CD4-positive, alpha-beta T cell treated with Interferon alpha-2 for 1 hour (primary cell): ENCODE measurements at regions not wholly inside any gene's neighbourhood (a gene's known extent, or its start where the extent isn't known, plus 50 kb on each side); places are given as distances from the start of the nearest gene placed in this dataset.

Experiments used
- DNase-seq, 2 donors: peaks; one replicate each; pipeline ENCODE4 v3.0.0-alpha.2; 2020 to 2022

DNA sequence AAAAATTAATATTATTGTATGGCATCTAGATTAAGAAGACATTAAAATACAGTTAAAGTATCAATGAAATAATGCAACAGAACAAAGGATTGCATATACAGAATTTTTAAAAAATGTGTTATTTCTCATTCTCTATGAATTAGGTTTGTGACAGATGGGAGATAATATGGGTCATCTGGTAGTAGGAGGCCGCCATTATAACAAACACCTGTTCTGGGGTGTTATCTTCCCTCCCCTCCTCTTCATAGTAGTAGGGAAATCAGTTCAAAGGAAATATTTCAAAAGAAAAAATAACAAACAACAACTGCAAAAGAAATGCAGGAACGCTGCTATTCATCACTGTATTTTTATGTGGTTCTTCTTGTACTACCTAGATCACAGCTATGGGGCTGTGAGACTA is 187.0 kb upstream of the ATP2B1 start:
- no peak for DNase-seq

- DNase-seq = no peak
Observed at GRCh38 chr12:89895101-89895500, 186.5 kb upstream of the ATP2B1 start.

- no peak for DNase-seq
Observed at GRCh38 chr12:89893972-89894706, 185.5 kb upstream of the ATP2B1 start.

DNA sequence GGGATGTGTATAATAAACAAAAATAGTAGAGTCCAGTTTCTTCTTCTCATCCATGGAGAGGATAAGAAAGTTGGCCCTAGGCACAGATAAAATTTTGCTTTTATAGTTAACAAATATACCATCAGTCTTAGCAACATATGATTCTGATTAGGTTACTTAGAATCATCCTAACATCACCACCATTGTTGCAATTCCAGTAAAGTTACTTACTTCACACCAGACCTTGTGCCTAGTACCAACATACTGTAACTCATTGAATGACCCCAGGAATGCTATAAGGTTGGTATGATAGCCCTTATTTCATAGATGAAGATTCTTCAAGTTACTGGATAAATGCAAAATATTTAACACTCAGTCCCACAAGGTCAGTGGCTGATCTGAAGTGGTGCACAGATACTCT is 183.8 kb upstream of the ATP2B1 start:
- no peak for DNase-seq

GRCh38 chr12:89891933-89892332 is 183.3 kb upstream of the ATP2B1 start:
- DNase-seq = no peak

GRCh38 chr12:89890161-89890560 is 181.5 kb upstream of the ATP2B1 start:
- no peak for DNase-seq

- DNase-seq = no peak
Observed at GRCh38 chr12:89889062-89889461, 180.4 kb upstream of the ATP2B1 start.

- DNase-seq = no peak
Observed at GRCh38 chr12:89884952-89885351, 176.3 kb upstream of the ATP2B1 start.

GRCh38 chr12:89884416-89884898 is 175.8 kb upstream of the ATP2B1 start:
- DNase-seq = no peak

DNA sequence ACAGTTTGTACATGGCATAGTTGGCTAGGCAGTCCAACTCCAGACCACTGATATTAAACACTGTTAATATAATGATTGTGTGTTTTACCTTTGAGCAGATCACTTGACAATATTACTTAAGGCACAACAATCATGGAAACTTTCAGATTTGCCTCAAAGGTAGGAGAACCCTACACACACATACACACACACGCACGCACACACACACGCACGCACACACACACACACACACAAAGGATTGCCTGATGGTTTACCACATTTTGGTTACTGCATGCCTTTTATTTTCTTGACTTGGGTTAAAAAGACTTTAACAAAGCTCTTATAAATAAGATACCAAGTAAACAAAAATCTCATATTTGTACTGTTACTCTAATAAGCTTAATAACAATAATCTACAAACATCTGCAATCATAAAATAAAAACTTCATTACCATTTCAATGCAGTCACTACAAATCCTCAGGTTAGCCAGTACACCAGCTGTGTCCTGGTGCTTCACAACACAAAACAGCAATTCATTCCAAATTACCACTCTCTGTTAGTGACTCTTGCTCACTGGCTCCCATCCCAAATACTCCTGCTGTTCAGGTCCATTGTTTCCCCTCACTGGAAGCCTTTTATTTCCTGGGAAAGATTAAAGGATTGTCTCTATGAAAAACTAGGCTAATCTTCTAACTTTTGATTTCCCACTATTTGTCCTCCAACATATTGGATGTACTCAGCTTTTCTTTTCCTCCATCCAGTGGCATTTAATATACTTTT is 175.2 kb upstream of the ATP2B1 start:
- no peak for DNase-seq

- no peak for DNase-seq
Observed at GRCh38 chr12:89882792-89883191, 174.2 kb upstream of the ATP2B1 start.

GRCh38 chr12:89882050-89882449 is 173.4 kb upstream of the ATP2B1 start:
- DNase-seq = peak in 1 of 2 donors; percentile 42

- peak; percentile 66 to 79 for DNase-seq
Observed at GRCh38 chr12:89880690-89881350, 172.2 kb upstream of the ATP2B1 start.

DNA sequence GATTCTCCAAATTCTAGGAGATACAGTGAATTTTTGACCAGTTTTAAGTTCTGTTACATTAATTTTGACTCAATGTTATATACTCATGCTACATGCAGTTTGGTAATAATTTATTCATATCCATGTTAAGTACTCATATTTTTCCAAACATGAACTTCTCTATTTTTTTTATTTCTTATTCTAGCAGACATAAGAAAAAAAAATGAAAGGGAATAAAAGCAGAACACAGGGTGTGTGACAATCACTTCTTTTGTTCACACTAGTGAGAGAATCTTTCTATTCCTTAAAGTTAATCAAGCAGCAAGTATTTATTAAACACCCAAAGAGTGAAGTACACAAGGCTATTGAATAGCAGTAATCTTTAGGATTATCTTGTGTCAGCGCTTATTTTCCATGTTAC is 171.1 kb upstream of the ATP2B1 start:
- no peak for DNase-seq

GRCh38 chr12:89878950-89879349 is 170.3 kb upstream of the ATP2B1 start:
- no peak for DNase-seq

GRCh38 chr12:89878327-89878726 is 169.7 kb upstream of the ATP2B1 start:
- no peak for DNase-seq

DNA sequence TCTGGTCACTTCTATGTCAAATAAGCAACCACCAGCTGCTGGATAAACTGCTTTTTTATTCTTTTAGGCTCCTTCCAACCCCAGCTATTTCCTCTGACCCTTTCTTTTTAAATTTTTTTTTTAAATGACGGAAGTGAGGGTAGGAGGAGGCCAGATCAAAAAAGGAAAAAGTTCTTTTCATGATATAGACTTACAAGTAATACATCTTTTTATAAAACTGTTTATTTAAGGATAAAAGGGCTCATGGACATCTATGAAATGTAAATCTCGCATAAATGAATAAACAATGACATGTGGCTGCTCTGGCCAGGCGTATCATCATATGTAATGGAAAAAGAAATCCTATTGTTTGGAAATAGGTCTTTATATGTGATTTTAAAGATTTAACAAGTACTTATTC is 169.0 kb upstream of the ATP2B1 start:
- DNase-seq = no peak

DNA sequence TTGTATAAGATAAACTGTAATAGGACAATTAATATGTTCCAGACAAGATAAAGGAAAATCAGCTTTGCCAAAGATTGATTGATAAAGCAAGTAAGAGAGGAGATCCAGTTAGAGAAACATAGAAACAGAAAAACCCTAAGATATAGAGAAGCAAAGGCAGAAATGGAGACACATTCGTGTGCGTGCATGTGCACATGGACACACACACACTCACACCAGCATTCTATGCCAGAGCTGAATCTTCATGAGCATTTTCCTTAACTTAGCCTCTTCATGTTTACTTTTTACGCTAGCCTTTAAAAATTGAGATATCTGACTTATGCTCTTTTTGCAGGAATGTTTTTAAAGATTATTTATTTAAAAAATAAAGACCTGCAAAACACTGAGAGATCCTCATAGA is 168.5 kb upstream of the ATP2B1 start:
- no peak for DNase-seq

- DNase-seq = no peak
Observed at GRCh38 chr12:89875809-89876208, 167.2 kb upstream of the ATP2B1 start.

DNA sequence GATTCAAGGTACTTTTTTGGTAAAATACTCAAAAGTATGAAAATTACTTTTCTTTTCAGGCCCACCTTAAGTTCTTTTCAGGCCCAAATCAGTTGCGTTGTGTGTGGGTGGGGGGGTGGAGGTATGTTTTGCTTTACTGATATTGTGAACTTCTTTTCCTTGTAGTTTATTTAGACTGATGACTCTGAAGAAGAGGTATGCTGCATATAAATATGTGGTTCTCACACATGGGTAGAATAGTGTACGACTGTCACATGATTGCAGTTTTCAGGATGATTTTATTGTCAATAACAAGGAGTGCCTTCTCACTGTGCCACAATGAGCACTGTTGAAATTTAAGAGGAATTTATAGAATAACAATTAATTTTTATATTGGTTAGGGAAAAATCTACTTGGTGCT is 166.6 kb upstream of the ATP2B1 start:
- no peak for DNase-seq

DNA sequence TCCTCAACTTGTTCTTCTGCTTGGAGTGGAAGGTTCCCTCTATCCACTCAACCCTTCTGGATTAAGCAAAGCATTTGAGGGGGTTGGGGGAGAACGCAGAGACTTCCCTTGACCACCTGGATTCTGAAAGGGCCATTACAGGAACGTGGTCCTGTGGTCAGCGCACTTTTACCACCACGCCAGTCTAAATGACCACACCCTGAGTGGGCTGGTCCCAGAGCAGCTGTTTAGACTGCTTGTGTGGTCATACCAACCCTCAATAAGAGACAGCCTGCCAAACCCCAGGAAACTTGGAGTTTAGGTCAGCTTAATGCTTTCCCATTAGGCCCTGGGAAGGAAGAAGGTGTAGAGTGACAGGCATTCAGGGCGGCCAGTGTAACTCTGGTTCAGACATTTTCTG is 165.5 kb upstream of the ATP2B1 start:
- no peak for DNase-seq

GRCh38 chr12:89873745-89874144 is 165.1 kb upstream of the ATP2B1 start:
- no peak for DNase-seq

DNA sequence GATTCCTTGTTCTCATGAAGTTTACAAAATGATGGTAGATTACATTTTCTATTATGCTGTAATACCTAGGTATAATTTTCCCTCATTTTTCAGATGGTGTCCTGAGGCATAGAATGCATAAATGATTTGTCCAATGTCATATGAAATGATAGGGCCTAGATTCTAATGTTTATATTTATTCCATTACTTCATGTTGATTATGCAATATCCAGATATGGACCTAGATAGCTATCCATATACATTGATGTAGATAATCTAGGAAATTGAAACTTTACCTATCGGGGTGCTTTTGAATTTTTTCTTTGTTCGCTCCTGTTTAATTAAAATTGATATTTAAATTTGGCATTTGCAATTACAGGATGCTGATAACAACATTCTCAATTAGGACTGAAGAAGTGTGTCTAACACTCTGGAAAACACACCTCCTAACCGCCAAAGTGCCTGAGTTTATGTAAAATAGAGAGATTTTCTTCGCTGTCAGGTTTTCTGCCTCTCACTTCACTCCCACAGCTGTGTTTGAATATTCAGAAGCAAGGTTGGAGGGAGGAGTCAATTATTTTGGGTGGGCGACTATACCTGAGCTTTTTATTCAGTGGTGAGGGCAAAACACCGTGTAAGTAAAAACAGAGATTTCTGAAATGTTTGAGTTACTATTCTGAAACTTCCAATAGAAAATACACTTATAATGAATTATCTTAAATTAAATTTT is 164.4 kb upstream of the ATP2B1 start:
- no peak for DNase-seq
